SU-DHL-6 (cell line): ENCODE measurements at regions not wholly inside any gene's neighbourhood (a gene's known extent, or its start where the extent isn't known, plus 50 kb on each side); places are given as distances from the start of the nearest gene placed in this dataset.

ENCODE experiments used
- EZH2phosphoT487 ChIP-seq: fragments of 200-600 bp; sonication (generic), shearing (Covaris generic); conservative IDR thresholded peaks from 2 replicates; pipeline ENCODE4 v1.6.1; 2018; ENCODE audit warnings: mild to moderate bottlenecking, antibody characterized with exemption, low read length, moderate library complexity, mixed read lengths
- TF ChIP-seq, protein P1 (sequence below): fragments of 200-600 bp; sonication (generic); IDR thresholded peaks from one replicate; pipeline ENCODE4 v1.5.1; 2017; ENCODE audit warnings: antibody characterized with exemption, mild to moderate bottlenecking, low read length, moderate library complexity; ENCODE audit not compliant: insufficient read depth, poor library complexity, severe bottlenecking

DNA sequence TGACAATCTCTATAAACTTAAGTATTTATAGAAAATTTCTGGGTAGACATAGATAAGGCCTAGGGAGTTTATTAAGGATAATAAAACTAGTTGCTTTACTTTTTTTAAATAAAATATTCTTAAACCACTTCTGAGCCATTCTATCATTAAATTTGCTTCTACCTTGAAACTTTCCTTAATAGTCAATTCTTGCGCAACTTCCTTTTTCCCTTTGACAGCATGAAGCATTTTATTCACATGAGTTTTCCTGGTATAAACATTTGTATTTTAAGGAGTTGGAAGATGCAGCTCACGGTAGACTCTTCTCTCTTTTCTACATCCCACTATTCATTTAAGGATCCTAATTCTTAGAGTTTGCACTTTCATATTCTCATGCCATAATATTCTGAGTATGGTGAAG lies 75.8 kb upstream of the DPH5 start:
- TF ChIP-seq, protein P1, sequence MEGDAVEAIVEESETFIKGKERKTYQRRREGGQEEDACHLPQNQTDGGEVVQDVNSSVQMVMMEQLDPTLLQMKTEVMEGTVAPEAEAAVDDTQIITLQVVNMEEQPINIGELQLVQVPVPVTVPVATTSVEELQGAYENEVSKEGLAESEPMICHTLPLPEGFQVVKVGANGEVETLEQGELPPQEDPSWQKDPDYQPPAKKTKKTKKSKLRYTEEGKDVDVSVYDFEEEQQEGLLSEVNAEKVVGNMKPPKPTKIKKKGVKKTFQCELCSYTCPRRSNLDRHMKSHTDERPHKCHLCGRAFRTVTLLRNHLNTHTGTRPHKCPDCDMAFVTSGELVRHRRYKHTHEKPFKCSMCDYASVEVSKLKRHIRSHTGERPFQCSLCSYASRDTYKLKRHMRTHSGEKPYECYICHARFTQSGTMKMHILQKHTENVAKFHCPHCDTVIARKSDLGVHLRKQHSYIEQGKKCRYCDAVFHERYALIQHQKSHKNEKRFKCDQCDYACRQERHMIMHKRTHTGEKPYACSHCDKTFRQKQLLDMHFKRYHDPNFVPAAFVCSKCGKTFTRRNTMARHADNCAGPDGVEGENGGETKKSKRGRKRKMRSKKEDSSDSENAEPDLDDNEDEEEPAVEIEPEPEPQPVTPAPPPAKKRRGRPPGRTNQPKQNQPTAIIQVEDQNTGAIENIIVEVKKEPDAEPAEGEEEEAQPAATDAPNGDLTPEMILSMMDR, result no peak
- TF ChIP-seq EZH2phosphoT487, result no peak
